Stimulated activated CD8-positive, alpha-beta memory T cell treated with anti-CD3 and anti-CD28 coated beads, Interleukin-4, amount 100 ng/mL, for 48 hours (primary cell): ENCODE measurements at regions not wholly inside any gene's neighbourhood (a gene's known extent, or its start where the extent isn't known, plus 50 kb on each side); places are given as distances from the start of the nearest gene placed in this dataset.

Experiments used
- DNase-seq: peaks from one replicate; pipeline ENCODE4 v3.0.0-alpha.2; 2020

DNA sequence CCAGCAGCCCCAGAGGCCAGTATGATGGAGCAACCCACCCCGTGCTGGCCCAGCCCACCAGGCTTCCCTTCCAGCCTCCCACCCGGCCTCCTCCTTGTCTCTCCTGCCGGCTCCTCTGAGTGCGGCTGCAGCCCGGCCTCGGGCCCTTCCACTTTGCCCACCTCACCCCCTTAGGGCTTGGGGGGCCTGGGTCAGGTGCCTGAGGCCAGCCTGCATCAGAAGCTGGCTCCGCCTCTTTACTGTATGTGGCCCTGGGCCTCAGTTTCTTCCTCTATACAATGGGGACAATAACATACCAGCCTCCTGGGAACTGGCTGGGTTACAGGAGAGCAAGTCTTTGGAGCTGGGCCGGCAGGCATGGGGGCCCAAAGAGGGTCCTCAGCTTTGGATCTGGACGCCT is 221.1 kb upstream of the CIBAR2 start:
- DNase-seq = no peak

DNA sequence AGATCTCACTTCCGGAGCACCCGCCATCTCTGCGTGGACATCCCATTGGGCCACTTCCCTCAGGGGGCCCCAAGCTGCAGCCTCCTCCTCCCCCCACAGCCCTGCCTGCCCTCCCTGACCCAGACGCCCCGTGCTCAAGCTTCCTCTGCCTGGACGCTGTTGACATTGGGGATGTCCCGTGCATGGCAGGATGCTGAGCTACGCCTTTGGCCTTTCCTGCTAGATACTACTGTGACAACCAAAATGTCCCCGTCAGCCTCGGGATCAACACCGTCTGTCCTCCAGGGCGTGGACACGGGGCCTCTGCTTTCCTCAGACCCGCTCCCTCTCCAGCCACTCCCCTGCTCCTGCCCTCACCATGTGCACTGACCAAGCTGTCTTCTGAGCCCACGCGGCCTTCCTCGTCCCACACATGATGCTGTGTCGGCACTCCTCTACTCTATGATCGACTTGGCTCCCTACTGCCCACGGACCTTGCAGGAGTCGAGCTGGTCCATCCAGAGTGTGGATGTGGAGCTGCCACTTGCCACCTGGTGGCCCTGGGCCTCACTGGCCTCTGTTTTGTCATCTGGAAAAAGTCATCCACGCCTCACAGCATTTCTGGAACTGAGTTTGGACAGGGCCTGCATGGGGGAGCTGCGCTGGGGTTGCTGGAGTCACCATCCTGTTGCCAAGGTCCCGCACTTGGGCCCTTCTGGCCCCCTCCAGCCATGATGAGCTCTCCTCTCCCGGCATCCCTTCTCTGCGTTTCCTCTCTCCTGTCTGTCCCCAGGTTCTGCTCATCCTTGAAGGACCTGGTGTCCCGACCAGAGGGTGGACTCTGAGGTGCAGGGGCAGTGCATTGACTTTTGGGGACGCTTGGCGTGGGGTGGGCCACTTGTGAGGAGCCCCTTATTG is 221.7 kb upstream of the CIBAR2 start:
- DNase-seq = no peak

DNA sequence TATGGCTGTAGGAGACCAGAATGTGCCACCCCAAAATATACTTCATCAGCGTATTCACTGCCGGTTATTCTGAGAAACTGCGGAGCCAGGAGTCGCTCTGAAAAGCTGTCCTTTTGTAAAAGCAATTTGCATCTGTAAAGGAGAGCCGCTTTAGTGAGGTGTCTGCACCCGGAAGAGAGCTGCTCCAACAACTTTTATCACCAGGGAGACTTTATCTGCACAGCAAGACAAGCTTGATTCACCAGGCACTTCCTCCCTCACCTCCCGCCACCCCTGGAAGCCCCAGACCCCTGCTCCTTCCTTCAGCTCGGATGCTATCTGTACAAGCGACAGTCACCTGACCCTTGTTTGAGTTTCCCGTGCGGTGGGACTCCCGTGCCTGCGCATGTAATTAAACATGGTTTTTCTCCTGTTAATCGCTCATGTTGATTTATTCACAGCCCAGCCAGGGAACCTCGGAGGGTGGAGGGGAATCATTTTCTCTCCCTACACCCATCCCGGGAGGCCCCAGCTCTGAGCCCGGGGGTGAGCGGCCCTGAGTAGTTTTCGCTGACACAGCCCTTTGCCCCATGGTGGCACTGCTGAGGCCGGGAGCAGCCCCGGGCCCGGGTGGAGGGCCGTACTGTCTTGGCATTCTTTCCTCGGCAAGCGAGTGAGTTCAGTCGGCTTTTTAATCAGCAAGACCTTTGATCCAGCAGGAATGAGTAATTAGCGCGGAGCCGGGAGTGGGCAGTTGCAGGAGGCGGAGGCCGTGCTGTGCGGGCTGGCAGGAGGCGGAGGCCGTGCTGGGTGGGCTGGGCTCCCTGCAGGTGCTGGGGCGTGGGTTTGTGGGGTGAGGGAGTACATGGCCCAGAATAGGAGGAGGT is 222.7 kb upstream of the CIBAR2 start:
- DNase-seq = peak; percentile 43

DNA sequence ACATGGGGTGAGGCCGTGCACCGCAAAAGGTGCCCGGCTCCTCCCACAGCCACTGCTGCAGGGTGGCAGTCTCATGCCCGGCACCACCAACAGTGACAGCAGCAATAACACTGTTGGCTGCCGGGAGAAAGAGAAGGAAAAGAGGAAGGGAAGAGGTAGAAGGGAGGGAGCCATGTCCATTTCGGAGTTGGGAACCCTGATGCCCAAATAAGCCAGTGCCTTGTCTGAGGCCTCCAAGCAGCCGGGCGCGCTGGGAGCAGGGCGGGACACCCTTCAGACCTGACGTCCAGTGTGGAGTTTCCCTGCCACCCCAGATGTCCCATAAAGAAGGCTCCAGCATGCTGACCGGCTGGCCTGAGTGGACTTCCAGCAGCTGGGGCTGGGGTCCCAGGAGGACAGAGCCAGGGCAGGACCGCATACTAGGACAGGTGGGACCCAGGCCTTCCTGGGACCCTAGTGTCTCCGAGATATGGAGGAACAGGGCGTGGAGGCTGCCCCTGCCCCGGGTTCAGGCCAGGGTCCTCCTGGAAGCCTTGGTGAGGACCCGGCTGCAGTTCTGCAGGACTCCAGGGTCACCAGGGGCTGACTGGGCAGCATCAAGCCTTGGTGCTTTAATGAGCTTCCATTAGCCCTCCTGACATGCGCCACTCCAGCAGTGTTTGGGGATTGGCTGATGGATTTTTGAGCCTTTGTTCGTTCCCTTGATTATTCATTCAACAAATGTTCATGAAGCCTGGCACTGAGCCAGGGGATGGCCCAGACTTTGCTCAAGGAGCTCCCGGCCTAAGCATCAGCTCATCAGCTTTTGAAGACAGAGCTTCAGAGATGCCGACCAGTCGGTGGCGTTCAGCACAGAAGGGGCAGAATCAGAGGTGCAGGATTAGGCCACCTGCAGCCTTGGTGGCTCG is 223.6 kb upstream of the CIBAR2 start:
- no peak for DNase-seq

DNA sequence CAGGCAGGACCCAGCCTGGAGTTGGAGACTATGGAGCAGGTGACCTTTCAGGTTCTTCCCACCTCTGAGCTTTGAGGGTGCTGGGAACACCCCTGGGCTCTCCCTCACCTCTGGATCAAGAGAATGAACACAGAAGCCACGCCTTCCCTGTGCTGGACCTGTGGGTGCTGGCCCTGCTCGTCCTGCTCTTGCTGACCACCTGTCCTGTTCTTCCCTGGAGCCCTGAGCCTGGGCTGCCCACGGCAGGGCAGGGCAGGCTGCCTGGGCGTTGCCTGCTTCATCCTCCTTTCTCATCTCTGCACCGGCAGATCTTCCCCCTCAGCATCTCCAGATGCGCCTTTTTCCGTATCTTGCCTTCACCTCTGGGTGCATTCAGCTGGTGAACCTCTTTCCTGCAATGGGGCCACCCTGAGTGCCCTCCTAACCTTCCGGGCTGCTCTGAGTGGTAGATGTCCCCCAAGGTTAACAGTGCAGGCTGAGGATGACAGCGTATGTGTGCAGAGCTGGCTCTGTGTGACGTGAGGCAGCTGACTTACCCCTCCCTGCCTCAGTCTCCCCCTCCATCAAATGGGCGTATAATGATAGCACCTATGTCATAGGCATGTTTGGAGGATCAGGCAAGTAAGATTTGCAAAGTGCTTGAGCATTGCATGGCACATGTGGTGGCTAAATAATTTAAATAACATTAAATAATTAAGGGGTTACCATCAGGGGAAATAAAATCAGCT is 225.8 kb upstream of the CIBAR2 start:
- no peak for DNase-seq

DNA sequence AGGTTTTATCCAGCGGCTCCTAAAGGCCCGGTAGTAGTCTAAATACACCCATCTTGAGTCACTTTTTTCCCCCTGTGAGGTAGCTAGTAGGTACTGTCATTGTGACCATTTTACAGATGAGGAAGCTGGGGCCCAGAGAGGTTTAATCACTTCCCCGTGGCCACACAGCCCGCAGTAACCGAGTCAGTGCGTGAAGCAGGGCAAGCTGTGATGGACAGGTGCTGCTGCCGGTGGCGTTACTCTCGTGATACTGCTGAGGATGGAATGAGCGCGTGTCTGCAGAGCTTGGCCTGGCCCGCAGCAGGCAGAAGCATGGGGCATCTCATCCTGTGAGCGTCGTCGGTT is 226.3 kb upstream of the CIBAR2 start:
- no peak for DNase-seq

DNA sequence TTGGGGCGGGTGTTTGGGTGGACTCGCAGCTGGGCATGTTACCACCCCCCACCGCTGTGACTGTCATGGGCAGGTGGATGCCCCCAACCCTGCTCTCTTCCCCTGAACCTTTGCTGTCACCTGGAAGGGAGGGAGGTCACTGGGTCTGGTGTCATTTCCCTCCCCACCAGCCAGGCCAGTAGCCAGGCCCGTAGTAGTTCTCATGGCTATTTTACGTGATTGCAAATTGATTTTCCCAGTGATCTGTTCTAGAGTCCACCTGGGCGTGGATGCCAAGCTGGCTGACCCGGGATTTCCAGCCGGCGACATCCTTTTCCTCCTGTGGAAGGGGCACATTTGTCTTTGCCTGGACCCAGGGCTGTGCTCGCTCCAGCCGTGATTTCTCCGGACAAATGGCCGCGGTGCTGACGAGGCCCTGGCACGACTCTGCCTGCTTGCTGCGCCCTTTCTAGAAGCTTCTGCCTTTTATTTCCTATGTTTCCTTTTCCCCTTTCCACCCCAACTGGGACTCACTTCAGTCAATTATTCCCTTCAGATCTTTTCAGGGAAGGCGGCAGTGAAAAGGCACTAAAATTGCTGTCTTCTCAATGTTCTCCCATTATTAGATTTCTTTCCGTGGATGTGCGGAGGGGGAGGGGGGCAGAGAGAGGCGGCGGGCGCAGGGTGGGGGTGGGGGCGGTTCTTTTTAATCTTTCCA is 226.9 kb upstream of the CIBAR2 start:
- no peak for DNase-seq

DNA sequence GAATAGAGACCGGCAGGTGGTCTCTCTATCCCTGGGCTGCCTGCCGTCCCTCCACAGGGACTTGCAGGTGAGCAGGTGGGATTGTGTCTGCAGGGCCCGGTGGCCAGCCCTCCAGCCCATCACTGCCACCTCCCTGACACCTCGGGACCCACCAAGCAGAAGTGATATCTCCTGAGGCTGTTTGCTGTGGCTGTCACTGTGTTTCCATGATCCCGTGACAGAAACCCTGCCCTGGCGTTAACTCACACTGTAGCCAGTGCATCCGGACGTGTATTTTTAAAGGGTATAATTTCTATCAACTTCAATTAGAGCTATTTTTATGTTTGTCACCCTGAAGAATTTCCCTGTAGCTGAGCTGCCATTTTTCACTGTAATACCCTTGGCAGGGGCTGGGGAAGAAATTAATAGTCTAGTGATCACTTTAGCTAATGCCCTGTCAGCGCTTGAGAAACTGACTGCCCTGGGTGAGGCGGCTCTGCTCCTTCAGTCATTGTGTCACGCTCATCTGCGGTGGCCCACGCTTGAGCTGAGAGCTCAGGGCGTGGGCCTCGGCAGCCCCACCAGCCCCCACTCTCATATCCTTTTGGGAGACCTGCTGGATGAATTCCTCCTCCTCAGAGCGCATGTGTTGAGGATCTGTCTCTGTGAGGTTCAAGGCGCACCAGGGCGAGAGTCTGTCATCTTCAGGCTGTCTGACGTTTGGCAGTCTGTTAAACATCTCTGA is 229.9 kb upstream of the CIBAR2 start:
- DNase-seq = no peak

DNA sequence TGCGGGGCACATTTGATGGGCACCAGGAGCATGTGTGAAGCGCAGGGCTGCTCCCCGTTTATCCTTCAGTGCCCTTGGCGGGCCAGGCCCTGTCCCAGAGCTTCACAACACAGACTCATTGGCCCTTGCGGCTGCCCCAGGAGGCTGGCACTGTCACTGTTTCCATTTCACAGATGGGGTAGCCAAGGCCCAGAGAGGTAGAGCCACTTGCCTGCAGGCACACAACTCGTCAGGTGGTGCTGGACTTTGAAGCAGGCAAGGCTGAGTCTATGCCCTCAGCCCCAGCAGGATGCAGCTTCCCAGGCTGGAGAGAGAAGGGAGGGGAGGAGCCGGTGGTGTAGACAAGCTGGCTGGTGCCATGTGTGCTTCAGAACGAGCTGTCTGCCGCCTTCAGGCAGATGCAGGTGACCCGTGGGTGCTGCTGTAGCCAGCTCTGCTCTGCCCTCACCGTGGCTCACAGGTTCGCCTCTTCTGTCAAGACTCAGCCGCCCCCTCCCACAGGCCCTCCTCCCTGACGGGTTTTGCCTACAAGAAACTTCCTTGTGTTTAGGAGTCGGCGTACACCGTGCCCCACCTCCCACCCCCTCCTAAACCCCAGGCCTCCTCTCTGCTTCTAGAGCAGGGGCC is 232.3 kb upstream of the CIBAR2 start:
- no peak for DNase-seq

DNA sequence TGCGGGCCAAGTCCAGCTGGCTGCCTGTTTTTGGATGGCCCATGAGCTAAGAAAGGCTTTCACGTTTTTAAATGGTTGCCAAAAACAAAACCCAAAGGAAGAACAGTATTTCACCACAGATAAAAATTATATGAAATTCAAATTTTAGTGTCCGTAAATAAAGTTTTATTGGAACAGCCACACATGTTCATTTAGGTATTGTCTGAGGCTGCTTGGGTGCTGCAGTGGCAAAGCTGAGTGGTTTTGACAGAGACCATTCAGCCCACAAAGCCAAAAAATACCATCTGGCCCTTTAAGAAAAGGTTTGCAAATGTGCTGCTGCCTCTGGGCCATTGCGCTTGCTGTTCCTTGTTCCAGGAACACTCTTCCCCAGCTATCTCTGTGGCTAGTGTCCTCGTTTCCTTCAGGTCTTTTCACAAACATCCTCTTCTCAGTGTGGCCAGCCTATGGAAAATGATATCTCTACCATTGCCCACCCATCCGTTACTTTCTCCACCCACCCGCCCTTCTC is 232.9 kb upstream of the CIBAR2 start:
- no peak for DNase-seq

DNA sequence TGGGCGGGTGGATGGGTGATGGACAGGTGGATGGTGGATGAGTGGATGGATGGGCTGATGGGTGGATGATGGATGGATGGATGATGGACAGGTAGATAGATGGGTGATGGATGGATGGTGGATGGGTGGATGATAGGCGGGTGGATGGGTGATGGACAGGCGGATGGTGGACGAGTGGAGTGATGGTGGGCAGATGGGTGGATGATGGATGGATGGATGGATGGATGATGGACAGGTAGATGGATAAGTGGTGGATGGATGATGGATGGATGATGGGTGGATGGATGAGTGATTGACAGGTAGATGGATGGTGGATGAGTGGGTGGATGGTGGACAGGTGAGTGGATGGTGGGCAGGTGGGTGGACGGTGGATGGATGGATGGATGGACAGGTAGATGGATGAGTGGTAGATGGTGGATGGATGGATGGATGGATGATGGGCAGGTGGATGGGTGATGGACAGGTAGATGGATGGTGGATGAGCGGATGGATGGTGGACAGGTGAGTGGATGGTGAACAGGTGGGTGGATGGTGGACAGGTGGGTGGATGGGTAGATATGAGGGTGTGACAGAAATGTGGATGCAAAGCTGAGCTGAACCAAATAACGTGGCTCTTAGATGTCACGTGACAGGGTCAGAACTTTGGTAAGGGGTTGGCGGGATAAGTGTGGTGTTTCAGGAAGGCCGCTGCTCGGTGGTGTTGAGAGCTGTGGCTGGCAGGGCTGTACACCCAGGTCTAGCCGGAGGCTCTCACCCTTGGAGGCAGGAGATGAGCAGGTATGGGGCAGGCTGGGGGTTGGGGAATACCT is 234.3 kb upstream of the CIBAR2 start:
- no peak for DNase-seq

DNA sequence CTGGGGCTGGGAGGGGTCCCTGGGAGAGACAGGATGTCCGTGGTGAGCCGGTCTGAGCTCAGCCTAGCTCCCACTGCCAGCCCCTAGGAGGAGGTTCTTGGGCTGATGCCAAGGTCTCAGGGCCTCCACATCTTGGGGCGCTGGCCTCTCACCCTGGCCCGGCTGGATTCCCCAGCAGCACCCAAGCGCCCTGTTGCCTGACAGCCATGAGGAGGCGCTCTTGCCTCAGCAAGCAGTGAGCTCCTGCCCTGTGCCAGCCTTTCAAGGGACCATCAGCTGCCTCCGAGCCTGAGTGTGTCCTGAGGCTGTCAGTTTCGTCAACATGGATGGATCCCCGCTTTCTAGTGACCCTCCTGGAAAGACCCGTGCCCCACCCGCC is 234.9 kb upstream of the CIBAR2 start:
- DNase-seq = peak; percentile 36

DNA sequence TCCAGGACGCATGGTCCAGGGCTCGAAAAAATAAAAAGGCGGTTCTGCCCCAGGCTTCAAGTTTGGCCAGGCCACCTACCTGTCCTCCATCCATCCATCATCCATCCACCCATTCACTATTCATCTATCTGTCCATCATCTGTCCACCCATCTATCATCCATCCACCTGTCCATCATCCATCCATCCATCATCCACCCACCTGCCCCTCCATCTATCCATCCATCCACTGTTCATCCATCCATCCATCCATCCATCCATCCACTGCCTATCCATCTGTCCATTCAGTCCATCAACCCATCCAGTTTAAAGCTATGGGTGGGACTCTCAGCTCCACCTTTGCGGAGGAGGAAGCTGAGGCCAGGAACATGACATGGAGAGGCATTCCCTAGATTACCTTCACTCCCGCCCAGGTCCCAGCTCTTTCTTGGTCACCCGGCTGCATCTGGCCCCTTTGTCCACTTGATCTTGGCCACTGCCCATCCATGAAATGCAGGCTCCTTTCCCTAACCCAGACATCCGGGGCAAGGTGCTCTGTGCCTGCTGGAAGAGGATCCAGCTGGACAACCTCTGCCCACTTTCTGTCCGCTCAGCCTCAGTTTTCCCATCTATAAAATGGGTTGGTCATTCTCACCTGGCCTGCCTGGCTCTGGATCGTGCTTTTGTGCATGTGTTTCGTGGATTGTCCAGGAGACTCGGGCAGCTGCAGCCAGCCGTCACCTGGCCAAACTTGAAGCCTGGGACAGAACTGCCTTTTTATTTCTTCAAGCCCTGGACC is 236.0 kb upstream of the CIBAR2 start:
- DNase-seq = no peak

DNA sequence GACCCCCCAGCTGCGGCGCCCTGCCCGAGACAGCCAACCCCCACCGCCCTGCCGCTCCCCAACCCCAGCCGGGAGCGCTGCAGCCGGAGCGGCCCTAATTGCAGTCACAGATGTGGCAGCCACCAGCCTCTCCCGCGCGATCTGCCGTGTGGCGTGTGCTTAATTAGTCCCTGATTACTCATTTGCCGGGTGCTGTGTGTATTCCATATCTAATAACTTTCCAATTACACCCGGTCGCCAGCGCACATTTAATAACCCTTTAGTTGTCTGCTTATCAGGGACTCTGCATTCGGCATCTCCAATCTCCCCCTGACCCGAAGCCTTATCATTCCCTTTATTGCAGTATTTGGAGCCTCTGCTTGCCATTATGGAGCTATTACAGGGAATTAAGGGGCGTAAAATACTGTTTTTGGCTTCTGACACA is 236.7 kb upstream of the CIBAR2 start:
- DNase-seq = no peak

DNA sequence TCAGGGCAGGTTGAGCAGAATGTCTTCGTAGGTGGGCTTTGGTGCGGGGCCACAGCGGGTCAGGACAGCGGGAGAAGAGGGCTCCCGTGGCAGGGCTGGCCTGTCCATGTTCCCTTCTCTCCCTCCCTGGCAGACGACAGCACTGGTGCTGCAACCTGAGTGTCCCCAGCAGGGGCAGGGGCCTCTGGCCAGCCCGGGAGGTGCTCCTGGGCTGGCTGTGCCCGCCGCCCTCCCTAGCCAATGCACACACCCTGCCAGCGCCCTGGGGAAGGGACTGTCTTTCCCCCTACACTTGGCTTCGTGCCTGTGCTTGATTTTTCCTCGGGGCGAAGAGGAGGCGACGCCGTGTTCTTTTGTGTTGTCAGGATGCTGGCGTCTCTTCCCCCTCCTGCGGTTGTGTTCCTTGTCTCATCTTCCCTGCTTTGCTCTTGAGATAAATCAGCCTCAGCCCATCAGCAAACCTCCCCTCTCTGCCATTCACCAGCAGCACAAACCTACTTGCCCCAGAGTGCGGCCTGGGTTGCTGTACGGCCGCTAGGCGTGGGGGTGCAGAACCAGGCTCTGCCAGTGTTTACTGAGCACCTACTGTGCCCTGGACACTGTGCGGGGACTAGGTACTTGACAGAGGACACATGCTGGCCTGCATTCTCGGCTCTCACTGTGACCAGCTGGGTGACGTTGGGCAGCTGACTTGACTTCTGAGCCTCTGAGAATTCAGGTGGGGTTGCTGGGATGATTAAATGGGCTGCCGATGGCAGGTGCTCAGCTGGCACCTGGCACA is 237.3 kb upstream of the CIBAR2 start:
- no peak for DNase-seq

DNA sequence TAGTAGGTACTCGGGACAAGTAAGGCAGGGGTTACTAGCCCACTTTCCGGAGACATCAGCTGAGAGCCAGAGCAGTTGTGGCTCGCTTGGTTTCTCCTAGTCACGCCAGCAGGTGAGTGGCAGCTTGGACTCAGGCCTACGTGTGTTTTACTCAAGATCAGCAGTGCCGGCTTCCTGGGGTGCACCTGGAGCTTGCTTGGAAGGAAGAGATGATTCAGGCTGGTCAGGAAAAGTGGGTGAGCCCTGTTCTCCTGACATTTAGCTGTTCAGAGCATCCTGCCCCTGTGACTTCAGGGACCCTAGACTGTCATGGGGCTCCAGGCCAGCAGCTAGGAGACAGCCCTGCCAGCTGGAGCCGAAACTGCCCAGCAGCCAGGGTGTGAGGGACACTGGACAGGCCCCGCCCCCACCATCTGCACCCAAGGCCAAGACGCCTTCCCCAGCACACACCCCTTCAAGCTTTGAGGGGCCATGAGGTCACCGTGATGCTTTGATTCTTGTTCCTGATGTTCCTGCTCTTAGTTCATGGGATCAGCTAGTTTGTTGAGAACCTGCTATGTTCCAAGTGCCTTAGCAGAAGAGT is 238.0 kb upstream of the CIBAR2 start:
- DNase-seq = no peak

DNA sequence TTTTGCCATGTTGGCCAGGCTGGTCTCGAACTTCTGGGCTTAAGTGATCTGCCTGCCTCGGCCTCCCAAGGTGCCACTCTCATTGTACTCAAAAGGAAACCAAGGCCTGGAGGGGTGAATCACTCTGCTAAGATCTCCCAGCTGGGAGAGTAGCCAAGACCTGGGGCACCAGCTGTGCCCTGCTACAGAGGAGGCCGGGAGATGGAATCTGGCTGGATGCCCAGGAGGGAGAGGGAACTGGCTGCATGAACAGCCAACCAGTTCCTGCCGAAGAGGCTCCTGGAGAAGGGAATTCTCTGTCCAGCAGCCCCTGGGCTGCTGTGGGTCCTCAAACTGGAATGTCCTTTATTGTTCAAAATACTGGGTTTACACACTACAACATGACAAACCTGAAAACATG is 238.7 kb upstream of the CIBAR2 start:
- no peak for DNase-seq
